Epithelial cell of esophagus (primary cell): ENCODE measurements at regions not wholly inside any gene's neighbourhood (a gene's known extent, or its start where the extent isn't known, plus 50 kb on each side); places are given as distances from the start of the nearest gene placed in this dataset.

Experiments used
- DNase-seq: peaks from one replicate; pipeline ENCODE4 v3.0.0; 2010; ENCODE audit warnings: low read depth
- H3K4me3 ChIP-seq: 2 replicates; pipeline ENCODE4 v1.5.1; 2011; ENCODE audit warnings: mild to moderate bottlenecking, low read length, control low read depth
- TF ChIP-seq, protein P1 (sequence below): IDR thresholded peaks from 2 replicates; pipeline ENCODE4 v1.5.1; 2011; ENCODE audit warnings: low read depth, mild to moderate bottlenecking, low read length, control low read depth, inconsistent platforms; ENCODE audit not compliant: insufficient read depth; ENCODE audit errors: missing control alignments

GRCh38 chr16:86145669-86146068 is 246.7 kb downstream of the IRF8 start:
- DNase-seq = no peak
- no peak overlapping the region for H3K4me3 ChIP-seq
- TF ChIP-seq, protein P1, sequence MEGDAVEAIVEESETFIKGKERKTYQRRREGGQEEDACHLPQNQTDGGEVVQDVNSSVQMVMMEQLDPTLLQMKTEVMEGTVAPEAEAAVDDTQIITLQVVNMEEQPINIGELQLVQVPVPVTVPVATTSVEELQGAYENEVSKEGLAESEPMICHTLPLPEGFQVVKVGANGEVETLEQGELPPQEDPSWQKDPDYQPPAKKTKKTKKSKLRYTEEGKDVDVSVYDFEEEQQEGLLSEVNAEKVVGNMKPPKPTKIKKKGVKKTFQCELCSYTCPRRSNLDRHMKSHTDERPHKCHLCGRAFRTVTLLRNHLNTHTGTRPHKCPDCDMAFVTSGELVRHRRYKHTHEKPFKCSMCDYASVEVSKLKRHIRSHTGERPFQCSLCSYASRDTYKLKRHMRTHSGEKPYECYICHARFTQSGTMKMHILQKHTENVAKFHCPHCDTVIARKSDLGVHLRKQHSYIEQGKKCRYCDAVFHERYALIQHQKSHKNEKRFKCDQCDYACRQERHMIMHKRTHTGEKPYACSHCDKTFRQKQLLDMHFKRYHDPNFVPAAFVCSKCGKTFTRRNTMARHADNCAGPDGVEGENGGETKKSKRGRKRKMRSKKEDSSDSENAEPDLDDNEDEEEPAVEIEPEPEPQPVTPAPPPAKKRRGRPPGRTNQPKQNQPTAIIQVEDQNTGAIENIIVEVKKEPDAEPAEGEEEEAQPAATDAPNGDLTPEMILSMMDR = no peak

- H3K4me3 ChIP-seq = no peak overlapping the region
- TF ChIP-seq, protein P1 = no peak
- no peak for DNase-seq
Observed at GRCh38 chr16:86150641-86151238, 251.8 kb downstream of the IRF8 start.

GRCh38 chr16:86151239-86151851 is 252.4 kb downstream of the IRF8 start:
- no peak overlapping the region for H3K4me3 ChIP-seq
- no peak for DNase-seq
- TF ChIP-seq, protein P1 = no peak

GRCh38 chr16:86156155-86156554 is 257.2 kb downstream of the IRF8 start:
- TF ChIP-seq, protein P1 = no peak
- DNase-seq = no peak
- no peak overlapping the region for H3K4me3 ChIP-seq

GRCh38 chr16:86157616-86158247 is 258.8 kb downstream of the IRF8 start:
- no peak overlapping the region for H3K4me3 ChIP-seq
- TF ChIP-seq, protein P1 = no peak
- DNase-seq = no peak

DNA sequence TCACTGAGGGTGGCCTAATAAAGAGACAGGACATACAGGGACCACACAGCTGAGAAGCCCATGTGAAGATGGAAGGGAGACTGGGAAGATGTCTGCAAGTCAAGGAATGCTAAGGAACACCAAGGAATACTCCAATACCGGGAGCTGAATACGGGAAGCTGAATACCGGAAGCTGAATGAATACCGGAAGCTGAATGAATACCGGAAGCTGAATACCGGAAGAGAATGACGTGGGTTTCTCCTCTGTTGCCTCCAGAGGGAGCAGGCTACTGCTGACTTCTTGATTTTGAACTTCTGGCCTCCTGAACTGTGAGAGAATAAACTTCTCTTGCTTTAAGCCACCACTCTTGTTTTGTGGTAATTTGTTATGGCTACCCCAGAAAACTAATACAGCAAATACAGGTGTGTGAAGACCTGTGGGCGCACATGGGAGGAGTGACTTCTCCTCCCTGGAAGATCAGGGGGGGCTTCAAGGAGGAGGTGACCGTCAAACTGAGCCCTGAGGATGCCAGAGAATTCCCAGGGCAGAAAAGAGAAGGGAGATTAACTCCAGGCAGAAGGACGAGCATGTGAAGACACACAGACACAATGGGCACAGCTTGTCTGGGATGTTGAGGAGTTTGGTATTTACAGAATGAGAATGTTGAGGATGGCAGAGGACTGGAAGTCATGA is 259.9 kb downstream of the IRF8 start:
- TF ChIP-seq, protein P1 = no peak
- no peak for DNase-seq
- H3K4me3 ChIP-seq = no peak overlapping the region
